ENCODE measurements at regions not wholly inside any gene's neighbourhood (a gene's known extent, or its start where the extent isn't known, plus 50 kb on each side); places are given as distances from the start of the nearest gene placed in this dataset.

DNA sequence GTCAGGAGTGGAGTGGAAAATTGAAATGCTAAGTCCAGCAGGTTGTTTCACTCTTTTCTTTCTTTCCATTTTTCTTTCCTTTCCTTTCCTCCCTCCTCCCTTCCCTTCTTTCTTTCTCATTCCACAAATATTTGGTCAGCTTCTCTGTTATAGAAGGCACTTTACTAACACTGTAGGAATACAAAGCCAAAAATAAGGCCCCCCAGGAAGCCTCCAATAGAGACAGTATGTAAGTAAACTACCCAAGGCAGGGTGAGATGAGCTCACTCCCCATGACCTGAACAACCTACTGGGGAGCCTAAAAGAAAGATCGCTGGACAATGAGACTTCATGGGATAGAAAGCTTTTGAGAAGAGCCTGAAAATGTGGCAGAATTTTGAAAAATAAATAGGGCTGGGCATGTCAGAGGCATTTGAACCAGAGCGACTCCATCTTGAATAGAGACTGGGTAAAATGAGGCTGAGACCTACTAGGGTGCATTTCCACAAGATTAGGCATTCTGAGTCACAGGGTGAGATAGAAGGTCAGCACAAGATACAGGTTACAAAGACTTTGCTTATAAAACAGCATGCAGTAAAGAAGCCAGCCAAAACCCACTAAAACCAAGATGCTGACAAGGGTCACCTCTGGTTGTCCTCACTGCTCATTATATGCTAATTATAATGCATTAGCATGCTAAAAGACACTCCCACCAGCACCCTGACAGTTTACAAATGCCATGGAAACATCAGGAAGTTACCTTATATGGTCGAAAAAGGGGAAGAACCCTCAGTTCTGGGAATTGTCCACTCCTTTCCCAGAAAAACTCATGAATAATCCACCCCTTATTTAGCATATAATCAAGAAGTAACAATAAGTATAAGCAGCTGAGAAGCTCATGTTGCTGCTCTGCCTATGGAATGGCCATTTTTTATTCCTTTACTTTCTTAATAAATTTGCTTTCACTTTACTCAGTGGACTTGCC is 158.9 kb upstream of the EGFLAM start:
- DNase-seq (ENCODE audit: low spot score) = no peak

DNA sequence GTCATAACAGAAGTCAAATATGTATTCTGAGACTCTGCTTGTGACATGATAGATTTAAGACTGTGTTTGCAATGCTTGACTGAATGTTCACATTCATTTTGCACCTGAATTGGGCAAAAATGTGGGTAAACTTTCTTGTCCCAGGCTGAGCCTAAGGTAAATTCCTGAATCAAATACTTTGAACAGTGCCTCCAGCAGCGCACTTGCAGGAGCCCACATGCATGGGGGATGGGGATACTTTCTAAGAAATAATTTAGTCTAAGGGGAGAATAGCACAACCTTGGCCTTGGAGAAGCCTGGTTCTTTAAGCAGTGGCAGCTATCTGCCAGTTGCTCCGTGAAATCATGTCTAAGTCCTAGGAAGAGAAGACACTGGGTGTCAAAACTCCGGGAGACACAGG is 163.5 kb upstream of the EGFLAM start:
- DNase-seq (ENCODE audit: low spot score) = no peak

DNA sequence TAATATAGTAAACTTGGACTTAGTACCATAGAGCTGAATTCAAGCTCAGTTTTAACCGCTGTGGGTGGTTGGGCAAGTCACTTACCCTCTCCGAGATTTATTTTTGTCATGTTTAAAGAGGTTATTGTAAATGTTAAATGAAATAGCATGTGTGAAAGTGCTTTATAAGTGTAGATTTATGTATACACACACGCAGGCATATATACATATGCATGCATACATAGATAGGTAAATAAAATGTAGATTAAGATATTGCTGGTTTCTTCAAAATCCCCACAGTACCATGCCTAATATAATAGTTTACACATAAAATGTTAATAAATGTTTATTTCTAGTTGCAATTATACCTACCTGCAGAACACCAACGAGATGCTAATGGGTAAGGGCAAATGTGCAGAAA is 164.5 kb upstream of the EGFLAM start:
- no peak for DNase-seq (ENCODE audit: low spot score)

DNA sequence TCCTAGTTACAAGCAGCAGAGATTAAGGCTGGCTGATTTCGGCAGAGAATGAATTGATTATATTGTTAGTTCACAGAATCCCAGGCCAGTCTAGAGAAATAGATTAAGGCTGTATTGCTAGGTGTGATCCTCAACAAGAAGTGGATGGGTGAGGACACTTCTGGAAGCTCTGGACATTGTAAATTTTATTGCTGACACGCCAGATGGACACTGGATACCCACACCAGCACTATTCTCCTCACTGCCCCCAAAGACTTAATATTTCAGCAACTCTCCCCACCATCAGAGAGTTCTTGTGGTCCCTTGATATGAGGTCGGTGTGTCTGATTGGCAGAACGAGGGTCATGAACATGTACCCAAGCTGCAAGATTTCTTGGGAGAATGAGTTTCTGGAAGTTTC is 171.6 kb upstream of the EGFLAM start:
- DNase-seq (ENCODE audit: low spot score) = no peak

DNA sequence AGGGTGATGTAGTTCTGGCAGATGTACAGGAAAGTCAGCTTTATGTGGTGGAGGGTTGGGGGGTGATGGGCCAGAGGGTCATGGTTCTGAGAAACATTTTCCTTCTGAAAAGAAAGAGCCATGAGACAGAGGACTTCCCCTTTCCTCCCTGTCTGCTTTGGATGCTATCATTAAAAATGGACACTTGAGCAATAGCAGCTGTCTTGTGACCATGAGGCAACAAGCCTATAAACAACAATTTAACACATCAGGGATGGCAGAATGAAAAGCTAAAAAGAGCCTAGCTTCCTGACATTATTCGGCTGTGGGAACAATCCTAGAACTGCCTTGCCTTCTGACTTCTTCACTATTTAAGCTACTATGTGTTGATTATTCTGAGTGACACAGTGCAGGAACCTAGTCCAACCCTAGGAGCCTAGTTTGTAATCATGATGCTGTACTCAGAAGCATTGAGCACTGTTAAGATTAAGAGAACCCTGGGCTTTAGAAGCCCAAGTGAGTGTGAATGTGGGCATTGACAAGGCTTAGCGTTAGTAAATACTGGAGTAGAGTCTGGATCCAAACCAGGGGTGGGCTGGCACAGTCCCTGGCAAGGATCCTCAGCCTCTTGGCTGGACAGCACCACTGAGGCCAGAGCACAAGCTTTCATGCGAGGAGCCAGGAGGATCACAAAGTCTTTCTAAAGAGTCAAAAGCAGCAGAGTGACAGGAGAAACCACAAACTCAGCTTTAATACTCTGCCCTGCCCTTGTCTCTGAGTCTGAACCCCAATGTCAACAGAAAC is 178.5 kb upstream of the EGFLAM start:
- no peak for DNase-seq (ENCODE audit: low spot score)

DNA sequence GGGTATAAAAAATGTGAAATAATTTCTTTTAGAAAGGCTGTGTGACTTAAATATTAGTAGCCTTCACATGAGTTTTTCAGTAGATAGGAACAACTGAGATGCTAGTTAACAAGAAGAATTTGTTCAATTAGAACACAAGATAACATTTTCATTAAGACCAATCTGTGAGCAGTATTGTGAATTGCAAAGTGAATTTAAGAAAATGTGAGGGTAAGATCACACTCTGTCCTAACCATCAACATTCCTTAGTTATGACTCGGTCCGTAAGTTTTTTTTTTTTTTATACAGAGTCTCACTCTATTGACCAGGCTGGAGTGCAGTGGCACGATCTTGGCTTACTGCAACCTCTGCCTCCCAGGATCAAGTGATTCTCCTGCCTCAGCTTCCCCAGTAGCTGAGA is 180.2 kb upstream of the EGFLAM start:
- no peak for DNase-seq (ENCODE audit: low spot score)

DNA sequence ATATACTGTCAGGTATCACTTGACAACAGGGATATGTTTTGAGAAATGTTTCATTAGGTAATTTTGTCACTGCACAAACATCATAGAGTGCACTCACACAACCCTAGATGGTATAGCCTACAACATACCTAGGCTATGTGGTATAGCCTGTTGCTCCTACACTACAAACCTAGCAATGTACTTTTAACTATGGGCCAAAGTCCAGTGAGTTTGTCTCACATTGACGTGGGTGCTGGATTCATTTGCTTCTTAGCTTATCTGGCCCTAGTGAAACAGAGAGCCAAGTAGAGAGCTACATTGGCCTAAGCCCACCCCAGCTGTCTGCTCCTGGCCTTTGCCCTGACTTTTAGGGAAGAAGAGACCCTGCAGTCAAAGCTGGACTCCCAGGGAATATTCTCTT is 180.7 kb upstream of the EGFLAM start:
- no peak for DNase-seq (ENCODE audit: low spot score)

DNA sequence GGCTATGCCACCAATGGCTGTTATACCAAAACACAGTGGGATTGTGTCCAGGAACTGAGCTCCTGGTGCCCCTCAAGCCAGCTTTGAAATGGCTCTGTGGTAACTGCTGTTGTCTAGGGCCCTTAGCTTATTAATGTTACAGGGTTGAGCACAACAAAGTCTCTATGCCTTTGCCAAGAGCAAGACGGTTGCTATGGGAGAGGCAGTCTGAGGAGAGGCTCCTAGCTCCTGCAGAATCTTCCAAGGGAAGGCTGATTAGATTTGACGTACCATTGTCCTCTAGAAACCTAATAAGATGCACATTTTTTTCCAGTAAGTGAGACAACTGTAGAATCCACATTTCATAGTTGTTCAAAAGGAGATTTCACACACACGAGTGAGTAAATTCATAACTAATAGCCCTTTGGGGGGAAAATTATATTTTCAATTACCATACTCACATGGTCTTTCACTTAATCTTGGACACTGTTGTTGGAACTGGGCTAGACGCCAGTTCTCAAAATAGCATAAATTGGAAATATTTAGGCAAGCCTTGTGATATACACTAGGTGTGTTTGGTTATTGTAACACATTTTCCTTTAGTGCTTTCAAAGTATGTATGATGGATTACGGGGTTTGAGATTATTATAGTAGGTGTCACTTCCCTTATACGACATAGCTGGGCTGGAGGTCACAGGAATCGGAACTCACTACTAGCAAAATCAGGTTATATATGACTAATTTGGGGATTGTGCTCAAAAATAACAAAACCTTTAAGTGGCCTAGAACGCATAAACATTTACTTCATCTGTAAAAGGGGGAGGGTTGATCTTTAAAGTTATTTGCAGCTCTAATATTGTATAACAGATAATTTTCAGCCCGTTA is 186.3 kb upstream of the EGFLAM start:
- no peak for DNase-seq (ENCODE audit: low spot score)

DNA sequence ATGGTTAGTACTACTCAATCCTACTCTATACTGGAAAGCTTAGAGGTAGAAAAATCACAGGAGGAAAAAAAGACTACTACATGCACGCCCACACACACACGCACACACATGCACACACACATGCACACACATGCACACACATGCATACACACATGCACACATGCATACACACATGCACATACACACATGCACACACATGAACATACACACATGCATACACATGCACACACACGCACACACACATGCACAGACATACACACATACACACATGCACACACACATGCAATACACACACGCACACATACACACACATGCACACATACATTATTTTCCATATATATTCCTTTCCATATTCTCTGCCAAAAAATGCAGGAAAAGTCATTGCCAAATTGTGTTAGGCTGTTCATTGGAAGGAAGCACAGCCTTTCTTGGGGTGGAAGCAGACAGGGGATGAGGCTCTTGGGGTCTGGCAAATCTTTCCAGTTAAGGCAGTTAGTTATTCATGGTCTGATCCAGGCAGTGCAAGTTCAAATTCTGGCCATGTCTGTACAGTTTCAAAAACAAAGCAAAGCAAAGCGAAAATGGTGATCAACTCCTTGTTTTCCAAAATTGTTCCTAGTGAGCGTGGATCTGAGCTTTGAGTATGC is 187.9 kb upstream of the EGFLAM start:
- no peak for DNase-seq (ENCODE audit: low spot score)

DNA sequence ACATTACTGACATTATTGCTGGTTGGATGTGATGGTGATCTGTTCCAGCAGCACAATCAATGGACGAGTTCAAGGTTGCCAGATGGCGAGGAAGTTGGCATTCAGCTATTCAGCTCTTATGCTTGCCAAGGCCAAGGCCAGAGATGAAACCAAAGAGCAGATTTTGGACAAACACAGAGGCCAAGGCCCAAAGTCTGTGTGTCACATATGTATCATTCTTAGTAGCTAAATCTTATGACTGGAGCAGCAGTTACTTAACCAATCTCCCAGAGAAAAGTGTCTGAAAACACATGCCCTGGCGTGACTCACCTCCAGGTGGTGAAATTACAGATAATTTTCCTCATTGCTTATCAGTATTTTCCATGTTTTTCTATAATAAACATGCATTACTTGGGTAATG is 189.0 kb upstream of the EGFLAM start:
- DNase-seq (ENCODE audit: low spot score) = no peak

DNA sequence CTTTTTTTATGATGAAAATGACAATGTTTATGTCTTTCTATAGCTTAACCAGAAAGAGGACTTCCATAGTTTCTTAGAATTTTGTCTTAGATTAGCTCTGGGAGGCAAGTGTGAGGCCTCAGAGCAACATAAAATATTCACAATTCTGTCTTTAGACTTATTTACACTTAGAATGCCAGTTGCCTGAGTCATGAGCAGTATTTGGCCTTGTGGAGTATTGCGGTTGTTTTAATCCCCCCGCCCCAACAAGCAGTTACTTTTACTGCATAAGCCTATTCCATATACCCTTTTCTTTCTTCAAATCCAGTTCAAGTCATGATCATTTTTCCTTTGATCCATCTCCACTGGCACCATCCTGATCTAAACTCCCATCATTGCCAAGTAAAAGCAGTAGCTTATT is 198.0 kb upstream of the EGFLAM start:
- no peak for DNase-seq (ENCODE audit: low spot score)

DNA sequence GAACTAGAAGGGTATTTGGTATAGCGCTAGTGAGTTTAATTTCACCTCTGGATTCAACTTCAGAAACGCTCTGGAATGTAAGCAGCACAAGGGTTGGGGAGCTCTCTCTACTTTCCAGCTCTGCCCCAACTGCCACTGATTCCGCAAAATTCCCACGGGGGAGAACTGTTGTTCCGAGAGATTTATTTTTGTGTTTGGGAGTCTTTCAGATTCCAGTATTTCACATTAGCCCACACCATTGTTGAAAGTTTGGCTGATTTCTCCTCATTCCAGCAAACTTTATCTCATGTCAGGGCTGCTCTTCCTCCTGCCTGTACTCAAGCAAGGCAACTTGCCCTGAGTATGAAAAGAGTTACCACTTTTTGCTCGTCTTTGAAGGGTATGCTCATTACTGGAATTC is 198.5 kb upstream of the EGFLAM start:
- no peak for DNase-seq (ENCODE audit: low spot score)

DNA sequence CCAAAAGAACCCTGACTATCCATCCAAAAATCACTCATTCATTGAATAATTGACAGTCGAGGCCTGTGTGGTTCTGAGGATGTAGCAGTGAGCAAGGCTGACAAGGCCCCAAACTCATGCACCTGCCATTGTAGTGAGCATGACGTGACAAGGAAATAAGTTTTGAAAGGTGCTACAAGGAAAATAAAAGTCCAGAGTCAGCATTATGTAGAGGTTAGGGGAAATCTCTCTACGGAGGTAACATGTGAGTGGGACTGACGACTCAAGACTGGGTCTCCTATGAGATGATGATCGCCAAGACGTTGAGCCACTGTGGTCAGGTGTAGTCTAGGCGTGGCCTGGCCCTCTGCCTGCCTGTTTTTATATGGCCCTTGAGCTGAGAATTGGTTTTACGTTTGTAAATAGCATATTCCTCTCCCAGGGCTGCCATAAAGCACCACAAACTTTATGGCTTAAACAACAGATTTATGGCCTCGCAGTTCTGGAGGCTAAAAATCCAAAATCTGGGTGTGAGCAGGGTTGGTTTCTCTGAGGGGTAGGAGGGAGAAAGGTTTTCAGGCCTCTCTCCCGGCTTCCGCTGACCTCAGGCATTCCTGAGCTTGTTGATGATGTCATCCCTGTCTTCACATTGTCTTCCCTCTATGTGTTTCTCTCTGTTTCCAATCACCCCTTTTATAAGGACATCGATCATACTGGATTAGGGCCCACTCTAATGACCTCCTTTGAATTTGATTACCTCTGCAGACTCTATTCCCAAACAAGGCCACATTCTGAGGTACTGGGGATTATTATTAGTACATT is 206.4 kb upstream of the EGFLAM start:
- no peak for DNase-seq (ENCODE audit: low spot score)

DNA sequence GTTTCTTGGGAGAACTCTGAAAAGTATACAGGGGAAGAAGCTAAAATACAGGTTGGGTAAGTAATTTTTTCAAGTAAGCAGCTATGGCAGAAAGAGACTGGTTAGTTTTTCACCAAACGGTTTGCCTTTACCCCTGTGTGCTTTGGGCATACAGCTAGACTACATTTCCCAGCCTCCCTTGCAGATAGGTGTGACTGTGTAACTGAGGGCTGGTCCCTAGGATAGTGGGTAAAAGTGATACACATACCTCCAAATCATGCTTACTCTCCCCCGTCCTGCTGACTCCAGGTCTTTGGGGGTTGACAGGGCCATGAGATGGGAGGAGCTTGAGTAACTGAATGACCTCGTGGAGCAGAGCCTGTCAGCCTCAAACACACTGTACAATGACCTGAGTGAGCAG is 208.6 kb upstream of the GDNF start:
- DNase-seq (ENCODE audit: low spot score) = no peak

DNA sequence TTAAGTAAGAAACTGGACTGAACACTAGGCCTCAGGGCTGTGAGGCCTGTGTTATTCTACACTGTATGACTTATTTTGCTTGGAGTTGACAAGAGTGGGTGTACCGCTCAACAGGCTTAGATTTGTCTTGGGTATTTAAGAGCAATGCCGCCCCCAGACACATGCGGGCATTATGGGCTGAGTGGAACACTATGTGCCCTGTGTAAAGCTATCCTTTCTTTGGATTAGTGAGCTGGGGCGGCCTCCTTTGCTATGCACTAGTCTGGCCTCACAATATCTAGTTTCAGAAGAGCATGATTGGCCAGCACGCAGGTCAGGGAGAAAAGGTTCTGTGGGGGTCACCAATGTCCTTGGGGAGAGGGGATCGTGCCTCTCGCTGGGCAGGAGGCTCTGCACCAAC is 206.3 kb upstream of the GDNF start:
- no peak for DNase-seq (ENCODE audit: low spot score)

DNA sequence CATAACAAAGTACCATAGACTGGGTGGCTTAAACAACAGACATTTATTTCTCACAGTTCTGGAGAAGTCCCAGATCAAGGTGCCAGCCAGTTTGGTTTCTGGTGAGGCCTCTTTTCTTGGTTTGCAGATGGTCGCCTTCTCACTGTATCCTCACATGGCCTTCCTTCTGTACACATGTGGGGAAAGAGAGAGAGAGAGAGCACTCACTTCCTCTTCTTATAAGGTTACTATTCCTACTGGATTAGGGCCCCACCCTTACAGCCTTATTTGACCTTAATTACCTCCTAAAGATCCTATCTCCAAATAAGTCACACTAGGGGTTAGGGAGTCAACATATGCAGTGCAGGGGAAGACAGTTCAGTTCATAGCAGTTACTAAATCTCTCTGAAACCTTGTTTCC is 205.6 kb upstream of the GDNF start:
- no peak for DNase-seq (ENCODE audit: low spot score)

DNA sequence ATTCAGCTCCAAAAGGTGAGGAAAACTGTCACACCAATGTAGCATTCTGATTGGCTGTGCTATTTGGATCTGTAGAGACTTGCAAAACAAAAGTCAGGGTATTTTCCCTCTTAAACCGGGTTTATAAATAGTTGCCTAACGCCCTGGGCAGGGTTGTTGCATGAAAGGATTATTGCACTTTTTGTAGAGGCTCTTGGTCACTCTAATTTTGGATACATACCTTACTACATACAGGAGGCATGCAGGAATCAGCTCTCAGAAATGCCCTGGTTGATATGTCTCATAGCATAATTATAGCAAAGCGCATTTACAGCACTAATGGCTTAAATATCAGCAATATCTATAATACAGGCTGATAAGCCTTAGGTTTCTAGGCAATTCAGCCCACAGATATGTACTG is 200.0 kb upstream of the GDNF start:
- no peak for DNase-seq (ENCODE audit: low spot score)

DNA sequence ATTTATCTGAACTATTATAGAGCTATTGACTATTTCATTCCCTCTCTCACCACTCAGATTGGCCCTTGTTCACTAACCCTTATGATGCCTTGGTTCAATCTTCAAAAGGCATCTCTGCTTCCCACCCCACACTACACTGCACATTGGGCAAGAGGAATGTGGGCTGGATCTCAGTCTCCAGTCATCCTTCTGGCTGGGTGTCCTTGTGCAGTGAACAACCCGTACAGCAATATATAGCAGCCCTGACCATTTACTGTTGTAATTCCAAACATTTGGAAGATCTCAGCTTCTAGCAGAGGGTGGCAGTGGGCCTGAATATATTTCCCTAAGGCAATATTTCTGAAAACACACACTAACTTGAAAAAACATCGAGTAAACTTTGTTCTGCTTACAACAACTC is 199.2 kb upstream of the GDNF start:
- DNase-seq (ENCODE audit: low spot score) = no peak

DNA sequence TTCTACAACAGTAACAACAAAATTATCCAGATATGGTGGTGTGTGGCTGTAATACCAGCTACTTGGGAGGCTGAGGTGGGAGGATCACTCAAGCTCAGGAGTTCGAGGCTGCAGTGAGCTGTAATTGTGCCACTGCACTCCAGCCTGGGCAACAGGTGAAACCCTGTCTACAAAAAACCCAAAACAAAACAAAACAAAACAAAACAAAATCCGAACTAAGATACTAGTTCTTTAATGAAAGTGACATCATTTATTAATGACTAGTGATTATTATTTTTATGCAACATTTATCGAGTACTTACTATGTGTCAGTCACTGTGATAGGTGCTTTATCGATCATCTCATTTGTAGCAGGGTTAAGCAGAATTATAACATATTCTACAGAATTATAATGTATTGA is 196.9 kb upstream of the GDNF start:
- DNase-seq (ENCODE audit: low spot score) = no peak

DNA sequence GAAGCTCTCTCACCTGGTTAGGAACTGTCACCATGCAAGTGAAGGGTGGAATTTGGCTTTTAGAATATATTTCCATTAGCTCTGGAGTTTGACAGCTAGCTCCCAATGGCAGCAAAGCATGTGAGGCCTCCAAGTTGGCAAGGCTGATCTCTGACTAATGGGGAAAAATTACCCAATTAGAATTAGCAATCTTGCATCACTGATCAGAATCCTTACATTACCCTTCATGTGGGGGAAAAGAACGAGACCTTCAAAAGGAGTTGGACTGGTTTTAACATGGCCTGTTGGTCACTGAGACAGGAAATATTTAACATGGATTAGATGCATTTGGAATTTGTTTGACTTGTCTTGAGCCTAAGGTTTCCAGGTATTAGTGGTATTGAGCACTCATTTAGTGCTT is 192.3 kb upstream of the GDNF start:
- DNase-seq (ENCODE audit: low spot score) = no peak

DNA sequence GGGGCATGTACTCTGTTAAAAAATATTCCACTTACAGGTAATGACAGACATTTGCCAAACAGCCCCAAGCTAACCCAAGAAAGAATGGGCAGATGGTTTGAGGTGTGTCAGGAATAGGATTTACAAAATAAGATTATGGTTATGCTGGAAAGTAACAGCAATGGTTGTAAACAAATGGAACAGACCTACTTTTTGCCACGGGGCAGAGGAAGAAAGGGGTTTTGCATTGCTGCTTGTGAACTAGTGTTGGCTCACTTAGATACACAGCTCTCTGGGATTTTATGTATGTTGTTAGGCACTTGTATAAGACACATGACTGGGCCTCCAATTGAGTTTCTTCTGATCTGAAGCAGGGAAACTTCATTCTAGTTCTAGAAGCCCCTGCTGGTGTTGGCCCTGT is 191.5 kb upstream of the GDNF start:
- no peak for DNase-seq (ENCODE audit: low spot score)
